Epithelial cell of prostate (primary cell): ENCODE measurements at regions not wholly inside any gene's neighbourhood (a gene's known extent, or its start where the extent isn't known, plus 50 kb on each side); places are given as distances from the start of the nearest gene placed in this dataset.

Experiments used
- DNase-seq: peaks from one replicate; pipeline ENCODE4 v3.0.0-alpha.2; 2011; ENCODE audit warnings: low read depth, low spot score
- H3K27ac ChIP-seq: fragments of 450-650 bp; 2 replicates; pipeline ENCODE4 v1.5.1; 2017; ENCODE audit warnings: mild to moderate bottlenecking

- no peak for DNase-seq
- no peak overlapping the region for H3K27ac ChIP-seq
These were observed 183.1 kb downstream of the CHST1 start for GRCh38 chr11:45482331-45482730.

GRCh38 chr11:45481026-45481425, 184.4 kb downstream of the CHST1 start:
- DNase-seq: no peak
- no peak overlapping the region for H3K27ac ChIP-seq

GRCh38 chr11:45477588-45477987, 187.8 kb downstream of the CHST1 start:
- H3K27ac ChIP-seq: no peak overlapping the region
- no peak for DNase-seq

- H3K27ac ChIP-seq: no peak overlapping the region
- DNase-seq: no peak
These were observed 189.3 kb downstream of the CHST1 start for GRCh38 chr11:45476126-45476525.

GRCh38 chr11:45475173-45475572, 189.0 kb upstream of the SYT13 start:
- no peak overlapping the region for H3K27ac ChIP-seq
- no peak for DNase-seq

- no peak overlapping the region for H3K27ac ChIP-seq
- DNase-seq: no peak
These were observed 187.3 kb upstream of the SYT13 start for GRCh38 chr11:45473341-45473895.

- no peak overlapping the region for H3K27ac ChIP-seq
- DNase-seq: no peak
These were observed 186.7 kb upstream of the SYT13 start for GRCh38 chr11:45472716-45473317.

- no peak for DNase-seq
- H3K27ac ChIP-seq: no peak overlapping the region
These were observed 185.1 kb upstream of the SYT13 start for GRCh38 chr11:45471266-45471665.

- no peak overlapping the region for H3K27ac ChIP-seq
- DNase-seq: no peak
These were observed 184.6 kb upstream of the SYT13 start for GRCh38 chr11:45470794-45471167.

- no peak for DNase-seq
- H3K27ac ChIP-seq: no peak overlapping the region
These were observed 184.1 kb upstream of the SYT13 start for GRCh38 chr11:45470151-45470793.

GRCh38 chr11:45468267-45468856, 182.2 kb upstream of the SYT13 start:
- no peak for DNase-seq
- H3K27ac ChIP-seq: no peak overlapping the region

- DNase-seq: no peak
- H3K27ac ChIP-seq: no peak overlapping the region
These were observed 177.4 kb upstream of the SYT13 start for GRCh38 chr11:45463541-45463940.

- H3K27ac ChIP-seq: no peak overlapping the region
- DNase-seq: no peak
These were observed 175.4 kb upstream of the SYT13 start for GRCh38 chr11:45461514-45461913.

- no peak overlapping the region for H3K27ac ChIP-seq
- no peak for DNase-seq
These were observed 173.3 kb upstream of the SYT13 start for GRCh38 chr11:45459491-45459890.

- no peak overlapping the region for H3K27ac ChIP-seq
- no peak for DNase-seq
These were observed 172.1 kb upstream of the SYT13 start for GRCh38 chr11:45458269-45458668.

GRCh38 chr11:45457649-45458048, 171.5 kb upstream of the SYT13 start:
- H3K27ac ChIP-seq: no peak overlapping the region

GRCh38 chr11:45456686-45457085, 170.5 kb upstream of the SYT13 start:
- DNase-seq: no peak
- H3K27ac ChIP-seq: no peak overlapping the region

More at GRCh38 chr11:45457649-45458048, 171.5 kb upstream of the SYT13 start:
- DNase-seq: no peak

GRCh38 chr11:45455536-45455935, 169.4 kb upstream of the SYT13 start:
- no peak overlapping the region for H3K27ac ChIP-seq
- DNase-seq: no peak

- no peak for DNase-seq
These were observed 168.8 kb upstream of the SYT13 start for GRCh38 chr11:45454917-45455401.

GRCh38 chr11:45453721-45454120, 167.6 kb upstream of the SYT13 start:
- no peak for DNase-seq
- H3K27ac ChIP-seq: no peak overlapping the region

More at GRCh38 chr11:45454917-45455401, 168.8 kb upstream of the SYT13 start:
- H3K27ac ChIP-seq: no peak overlapping the region

- DNase-seq: no peak
These were observed 165.8 kb upstream of the SYT13 start for GRCh38 chr11:45451766-45452440.

More at GRCh38 chr11:45451766-45452440, 165.8 kb upstream of the SYT13 start:
- no peak overlapping the region for H3K27ac ChIP-seq
